ENCODE measurements at regions not wholly inside any gene's neighbourhood (a gene's known extent, or its start where the extent isn't known, plus 50 kb on each side); places are given as distances from the start of the nearest gene placed in this dataset.
A peak's percentile ranks its signal among the peaks of the same experiment; 100 is the strongest.

GRCh38 chr2:239504643-239505235, 103.9 kb upstream of the HDAC4 start:
- no peaks in the 10 kb centered on the region for H3K9me3 ChIP-seq (ENCODE audit: control insufficient read depth in 1 of 2, insufficient read depth in 1 of 2, low read length in 2 of 2)
- DNase-seq: no peak
- H3K9me3 Mint-ChIP-seq: no peaks in the 10 kb centered on the region
- ChIA-PET CTCF (interaction anchor here (1.4 kb wide), 1 partner anchor 31 kb away, joined by 3 read pairs; no protein-coding TSS in a partner anchor), POLR2A (no interaction called here)
- H3K36me3 Mint-ChIP-seq (ENCODE audit: low read depth): no peaks in the 10 kb centered on the region
- H3K27me3 Mint-ChIP-seq: no peaks in the 10 kb centered on the region
- H3K4me1 ChIP-seq (ENCODE audit: insufficient read depth, low read length): no peaks in the 10 kb centered on the region
- no peak overlapping the region for H3K4me3 ChIP-seq (ENCODE audit: low read length)
- H3K4me1 Mint-ChIP-seq (ENCODE audit: low read depth): no peaks in the 10 kb centered on the region
- no peaks in the 10 kb centered on the region for H3K27me3 ChIP-seq (ENCODE audit: control insufficient read depth in 1 of 2, insufficient read depth in 2 of 2, low read length in 2 of 2)
- TF ChIP-seq CTCF (IDR thresholded peaks at IDR 0.05): no peak
- no peak overlapping the region for H3K27ac ChIP-seq (ENCODE audit: low read depth in 1 of 2, low read length in 2 of 2)
- intact Hi-C loops (cut with DNase I, micrococcal nuclease): no loop called here
- H3K36me3 ChIP-seq (ENCODE audit: insufficient read depth, low read length): no peaks in the 10 kb centered on the region
- ATAC-seq (ENCODE audit: poor library complexity): no peak
- no peak overlapping the region for H3K4me3 Mint-ChIP-seq
- no peak overlapping the region for H3K27ac Mint-ChIP-seq

- H3K9me3 Mint-ChIP-seq: no peaks in the 10 kb centered on the region
Measured at GRCh38 chr2:239502430-239503186, 101.8 kb upstream of the HDAC4 start.

More at GRCh38 chr2:239502430-239503186, 101.8 kb upstream of the HDAC4 start:
- DNase-seq (peak in 2 of 14 experiments; percentile 14 to 40), ATAC-seq (ENCODE audit: poor library complexity) (no peak)
- intact Hi-C loops (cut with DNase I, micrococcal nuclease): no loop called here
- H3K27me3 ChIP-seq (ENCODE audit: control insufficient read depth in 1 of 2, insufficient read depth in 2 of 2, low read length in 2 of 2): no peaks in the 10 kb centered on the region
- Mint-ChIP-seq H3K27me3 (no peaks in the 10 kb centered on the region), H3K36me3 (ENCODE audit: low read depth) (no peaks in the 10 kb centered on the region), H3K27ac (no peak overlapping the region), H3K4me3 (no peak overlapping the region), H3K4me1 (ENCODE audit: low read depth) (no peaks in the 10 kb centered on the region)
- no peaks in the 10 kb centered on the region for H3K4me1 ChIP-seq (ENCODE audit: insufficient read depth, low read length)
- POLR2A ChIA-PET: no interaction called here
- no peak overlapping the region for H3K27ac ChIP-seq (ENCODE audit: low read depth in 1 of 2, low read length in 2 of 2)
- TF ChIP-seq CTCF (IDR thresholded peaks at IDR 0.05): no peak
- H3K36me3 ChIP-seq (ENCODE audit: insufficient read depth, low read length): no peaks in the 10 kb centered on the region
- no peaks in the 10 kb centered on the region for H3K9me3 ChIP-seq (ENCODE audit: control insufficient read depth in 1 of 2, insufficient read depth in 1 of 2, low read length in 2 of 2)
- CTCF ChIA-PET: no interaction called here
- H3K4me3 ChIP-seq (ENCODE audit: low read length): no peak overlapping the region
